MCF 10A (cell line): ENCODE measurements at regions not wholly inside any gene's neighbourhood (a gene's known extent, or its start where the extent isn't known, plus 50 kb on each side); places are given as distances from the start of the nearest gene placed in this dataset.

ENCODE experiments used
- BruUV-seq: library from RNA; stranded (reverse); fragments of 400-500 nt; replicated peaks from 2 replicates; lab custom pipeline; 2021; lab: Mats Ljungman, UMichigan
- CTCF ChIA-PET: fragments of 300-600 bp; sonication (Branson Sonifier 250); formaldehyde crosslinking; extraction: SDS; loops from one replicate; lab custom pipeline; 2021; ENCODE audit warnings: antibody characterized with exemption, inconsistent platforms; lab: Yijun Ruan, JAX
- POLR2A ChIA-PET: fragments of 300-600, 350-650 bp; sonication (Branson Sonifier 250); formaldehyde crosslinking; extraction: SDS; loops from one replicate; lab custom pipeline; 2020; ENCODE audit warnings: antibody characterized with exemption, inconsistent platforms; lab: Yijun Ruan, JAX
- DNase-seq: peaks from one replicate; pipeline ENCODE4 v3.0.0-alpha.2; 2018; ENCODE audit not compliant: unreplicated experiment
- H3K27ac Mint-ChIP-seq: one replicate; pipeline ENCODE4 v1.8.0; 2022; ENCODE audit warnings: mild to moderate bottlenecking, low read depth, mixed read lengths; ENCODE audit not compliant: unreplicated experiment
- H3K27me3 Mint-ChIP-seq: one replicate; pipeline ENCODE4 v1.8.0; 2022; ENCODE audit warnings: mixed read lengths; ENCODE audit not compliant: insufficient read depth, unreplicated experiment
- H3K36me3 Mint-ChIP-seq: one replicate; pipeline ENCODE4 v1.8.0; 2022; ENCODE audit warnings: mild to moderate bottlenecking, moderate library complexity, mixed read lengths; ENCODE audit not compliant: insufficient read depth, unreplicated experiment
- H3K4me1 Mint-ChIP-seq: one replicate; pipeline ENCODE4 v1.8.0; 2022; ENCODE audit warnings: mixed read lengths; ENCODE audit not compliant: insufficient read depth, unreplicated experiment
- H3K4me3 Mint-ChIP-seq: one replicate; pipeline ENCODE4 v1.8.0; 2022; ENCODE audit warnings: mild to moderate bottlenecking, moderate library complexity, mixed read lengths; ENCODE audit not compliant: unreplicated experiment
- H3K9me3 Mint-ChIP-seq: one replicate; pipeline ENCODE4 v1.8.0; 2022; ENCODE audit warnings: mixed read lengths; ENCODE audit not compliant: unreplicated experiment
- CTCF ChIP-seq: fragments of 200-600 bp; IDR thresholded peaks from one replicate; pipeline ENCODE4 v1.8.0; 2022; ENCODE audit warnings: antibody characterized with exemption, mild to moderate bottlenecking; ENCODE audit not compliant: unreplicated experiment
- intact Hi-C: fragments of 100-400 bp; cut with micrococcal nuclease; formaldehyde crosslinking; loops from 2 replicates; pipeline ENCODE4 v1.14.1; 2022

DNA sequence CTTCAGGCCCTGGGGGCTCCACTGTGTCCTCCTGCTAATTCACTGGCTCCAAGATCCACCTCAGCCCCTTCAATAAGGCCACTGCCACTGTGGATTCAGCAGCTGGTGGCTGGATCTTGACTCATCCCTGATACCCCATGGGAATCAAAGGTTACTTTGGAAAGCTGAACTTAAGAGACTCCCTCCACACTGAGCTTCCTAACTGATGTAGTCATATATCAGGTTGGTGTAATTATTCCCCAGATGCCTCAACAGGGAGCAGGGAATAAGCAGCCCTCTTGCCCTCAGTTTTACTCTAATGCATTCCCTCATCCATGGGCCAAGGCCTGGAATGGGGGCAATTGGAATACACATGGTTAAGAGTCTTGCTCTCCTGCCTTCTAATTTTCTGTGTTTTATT is 164.6 kb downstream of the FASLG start:
- no peak for TF ChIP-seq CTCF
- ChIA-PET POLR2A (interaction anchor here (0.6 to 1.3 kb wide), 3 partner anchors 78 to 559 kb away, joined by 3 to 4 read pairs (median 3); no protein-coding TSS in a partner anchor), CTCF (interaction anchor here (0.5 to 17.9 kb wide), 6 partner anchors 11 to 639 kb away, joined by 3 to 591 read pairs (median 4); partner anchors contain the start of gene TNFSF4)
- BruUV-seq: no TSS peak
- Mint-ChIP-seq H3K9me3 (no peaks in the 10 kb centered on the region), H3K4me1 (peaks cover 8% of the 10 kb centered on the region), H3K4me3 (no peak overlapping the region), H3K27ac (peak overlapping the region; percentile 35), H3K36me3 (no peaks in the 10 kb centered on the region), H3K27me3 (no peaks in the 10 kb centered on the region)
- DNase-seq: no peak
- intact Hi-C loops: loop anchor here (10.0 kb wide), 1 partner anchor 1001 kb away; the partner anchor contains the start of genes CENPL and DARS2

- Mint-ChIP-seq H3K9me3 (no peaks in the 10 kb centered on the region), H3K27me3 (no peaks in the 10 kb centered on the region), H3K4me3 (no peak overlapping the region), H3K4me1 (peaks cover 8% of the 10 kb centered on the region), H3K36me3 (no peaks in the 10 kb centered on the region), H3K27ac (peak overlapping the region; percentile 35)
- BruUV-seq: no TSS peak
- no peak for TF ChIP-seq CTCF
- DNase-seq: peak; percentile 8
- POLR2A ChIA-PET: interaction anchor here (0.7 to 3.9 kb wide), 3 partner anchors 376 to 385 kb away, joined by 3 to 66 read pairs (median 3); no protein-coding TSS in a partner anchor
- CTCF ChIA-PET: interaction anchor here (1.3 to 17.9 kb wide), 5 partner anchors 11 to 378 kb away, joined by 3 to 591 read pairs (median 43); partner anchors contain the start of gene TNFSF4
- intact Hi-C loops: loop anchor here (10.0 kb wide), 1 partner anchor 1001 kb away; the partner anchor contains the start of genes CENPL and DARS2
These were observed 165.3 kb downstream of the FASLG start for GRCh38 chr1:172824209-172824608.

- peak; percentile 87 for DNase-seq
- no peaks in the 10 kb centered on the region for H3K9me3 Mint-ChIP-seq
These were observed 167.3 kb downstream of the FASLG start for GRCh38 chr1:172826096-172826741.

More at GRCh38 chr1:172826096-172826741, 167.3 kb downstream of the FASLG start:
- Mint-ChIP-seq H3K4me3 (no peak overlapping the region), H3K27me3 (no peaks in the 10 kb centered on the region), H3K27ac (no peak overlapping the region), H3K4me1 (peaks cover 7% of the 10 kb centered on the region), H3K36me3 (no peaks in the 10 kb centered on the region)
- intact Hi-C loops: loop anchor here (1.0 to 10.0 kb wide), 10 partner anchors 81 to 999 kb away; partner anchors contain the start of genes CENPL and DARS2
- no TSS peak for BruUV-seq
- POLR2A ChIA-PET: interaction anchor here (0.9 to 3.9 kb wide), 11 partner anchors 10 to 998 kb away, joined by 4 to 66 read pairs (median 5); partner anchors contain the start of genes CENPL, DARS2 and PRDX6
- TF ChIP-seq CTCF: peak; percentile 86
- CTCF ChIA-PET: interaction anchor here (0.5 to 17.9 kb wide), 59 partner anchors 9 to 1552 kb away, joined by 3 to 591 read pairs (median 4); partner anchors contain the start of genes TNFSF18 and TNFSF4
